ENCODE measurements at regions not wholly inside any gene's neighbourhood (a gene's known extent, or its start where the extent isn't known, plus 50 kb on each side); places are given as distances from the start of the nearest gene placed in this dataset.

DNA sequence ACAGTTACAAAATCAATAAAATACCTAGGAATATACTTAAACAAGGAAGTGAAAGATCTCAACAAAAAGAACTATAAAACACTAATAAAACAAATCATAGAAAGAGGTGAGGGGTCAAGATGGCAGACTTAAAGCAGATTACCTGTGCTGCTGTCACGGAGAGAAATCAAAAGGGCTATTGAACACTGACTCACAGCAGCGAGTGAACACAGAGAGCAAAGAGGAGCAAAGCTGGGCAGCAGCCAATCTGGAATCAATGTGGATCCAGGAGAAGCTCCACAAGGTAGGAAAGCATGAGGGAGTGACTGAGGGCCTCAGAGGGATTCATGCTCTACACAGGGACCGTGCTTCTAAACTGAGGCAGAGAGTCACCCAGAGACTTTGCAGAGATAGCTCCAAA lies 562.0 kb upstream of the SEMA3D start:
- H3K14ac ChIP-seq (ENCODE audit: low read length): no peak overlapping the region
- no peak overlapping the region for H2BK5ac ChIP-seq (ENCODE audit: low read depth, low read length, poor library complexity)
- no peak overlapping the region for H3K27ac ChIP-seq (ENCODE audit: low read depth, low read length)
- H3K4me2 ChIP-seq (ENCODE audit: low read length): no peak overlapping the region
- H3K4me3 ChIP-seq (ENCODE audit: low read depth, low read length): no peak overlapping the region
- no peaks in the 10 kb centered on the region for H3K36me3 ChIP-seq (ENCODE audit: control insufficient read depth in 1 of 2, insufficient read depth in 2 of 2, low read length in 2 of 2)
- H3K9ac ChIP-seq (ENCODE audit: low read length): no peak overlapping the region
- H2BK120ac ChIP-seq (ENCODE audit: insufficient read depth, low read length, poor library complexity): no peak overlapping the region
- H3K4ac ChIP-seq (ENCODE audit: low read depth, low read length): no peak overlapping the region
- WGBS (ENCODE audit: extremely low coverage, insufficient coverage, insufficient read length): no CpG with 5 or more reads among the region's 3 CpGs
- H3K23ac ChIP-seq (ENCODE audit: low read length): no peak overlapping the region
- no peaks in the 10 kb centered on the region for H3K79me1 ChIP-seq (ENCODE audit: low read length)
- H4K8ac ChIP-seq (ENCODE audit: low read depth, low read length): no peak overlapping the region
- H3K18ac ChIP-seq (ENCODE audit: low read length): no peak overlapping the region
- H4K91ac ChIP-seq (ENCODE audit: low read depth, low read length): no peak overlapping the region
- no peak overlapping the region for H2AFZ ChIP-seq (ENCODE audit: insufficient read depth, low read length, poor library complexity)
- no peak overlapping the region for H2AK5ac ChIP-seq (ENCODE audit: low read length)
- H3K9me3 ChIP-seq (ENCODE audit: insufficient read depth, low read depth, low read length): peaks cover 6% of the 10 kb centered on the region
- no peaks in the 10 kb centered on the region for H3K27me3 ChIP-seq (ENCODE audit: insufficient read depth, low read length)
- H2BK12ac ChIP-seq (ENCODE audit: low read length): no peak overlapping the region
- DNase-seq: no peak
- H3K79me2 ChIP-seq (ENCODE audit: control insufficient read depth, insufficient read depth, low read length, poor library complexity): no peaks in the 10 kb centered on the region
- H4K12ac ChIP-seq (ENCODE audit: low read depth, low read length): peak overlapping the region; percentile 8
- H3K4me1 ChIP-seq (ENCODE audit: control insufficient read depth in 1 of 2, insufficient read depth in 2 of 2, low read length in 2 of 2): no peaks in the 10 kb centered on the region

GRCh38 chr7:85737426-85737825 lies 550.6 kb upstream of the SEMA3D start:
- WGBS (ENCODE audit: extremely low coverage, insufficient coverage, insufficient read length): no CpG with 5 or more reads among the region's 3 CpGs
- H2AFZ ChIP-seq (ENCODE audit: insufficient read depth, low read length, poor library complexity): no peak overlapping the region
- H4K12ac ChIP-seq (ENCODE audit: low read depth, low read length): no peak overlapping the region
- no peaks in the 10 kb centered on the region for H3K27me3 ChIP-seq (ENCODE audit: insufficient read depth, low read length)
- H2BK12ac ChIP-seq (ENCODE audit: low read length): no peak overlapping the region
- H3K36me3 ChIP-seq (ENCODE audit: control insufficient read depth in 1 of 2, insufficient read depth in 2 of 2, low read length in 2 of 2): no peaks in the 10 kb centered on the region
- H3K14ac ChIP-seq (ENCODE audit: low read length): no peak overlapping the region
- H3K79me1 ChIP-seq (ENCODE audit: low read length): no peaks in the 10 kb centered on the region
- no peaks in the 10 kb centered on the region for H3K4me1 ChIP-seq (ENCODE audit: control insufficient read depth in 1 of 2, insufficient read depth in 2 of 2, low read length in 2 of 2)
- H2BK5ac ChIP-seq (ENCODE audit: low read depth, low read length, poor library complexity): no peak overlapping the region
- no peaks in the 10 kb centered on the region for H3K79me2 ChIP-seq (ENCODE audit: control insufficient read depth, insufficient read depth, low read length, poor library complexity)
- H4K8ac ChIP-seq (ENCODE audit: low read depth, low read length): no peak overlapping the region
- no peak for DNase-seq
- H2AK5ac ChIP-seq (ENCODE audit: low read length): no peak overlapping the region
- H3K4me2 ChIP-seq (ENCODE audit: low read length): no peak overlapping the region
- H4K91ac ChIP-seq (ENCODE audit: low read depth, low read length): no peak overlapping the region
- H2BK120ac ChIP-seq (ENCODE audit: insufficient read depth, low read length, poor library complexity): no peak overlapping the region
- H3K9me3 ChIP-seq (ENCODE audit: insufficient read depth, low read depth, low read length): peaks cover 4% of the 10 kb centered on the region
- no peak overlapping the region for H3K27ac ChIP-seq (ENCODE audit: low read depth, low read length)
- H3K4me3 ChIP-seq (ENCODE audit: low read depth, low read length): no peak overlapping the region
- H3K9ac ChIP-seq (ENCODE audit: low read length): no peak overlapping the region
- H3K23ac ChIP-seq (ENCODE audit: low read length): no peak overlapping the region
- H3K18ac ChIP-seq (ENCODE audit: low read length): no peak overlapping the region
- H3K4ac ChIP-seq (ENCODE audit: low read depth, low read length): no peak overlapping the region

GRCh38 chr7:85736085-85736484 lies 549.2 kb upstream of the SEMA3D start:
- Histone ChIP-seq H2BK12ac (ENCODE audit: low read length) (no peak overlapping the region), H3K14ac (ENCODE audit: low read length) (no peak overlapping the region), H3K4me2 (ENCODE audit: low read length) (no peak overlapping the region), H3K36me3 (ENCODE audit: control insufficient read depth in 1 of 2, insufficient read depth in 2 of 2, low read length in 2 of 2) (no peaks in the 10 kb centered on the region), H4K12ac (ENCODE audit: low read depth, low read length) (no peak overlapping the region), H3K9ac (ENCODE audit: low read length) (no peak overlapping the region), H3K4me1 (ENCODE audit: control insufficient read depth in 1 of 2, insufficient read depth in 2 of 2, low read length in 2 of 2) (no peaks in the 10 kb centered on the region), H3K27me3 (ENCODE audit: insufficient read depth, low read length) (no peaks in the 10 kb centered on the region), H3K27ac (ENCODE audit: low read depth, low read length) (no peak overlapping the region), H4K91ac (ENCODE audit: low read depth, low read length) (no peak overlapping the region), H2BK5ac (ENCODE audit: low read depth, low read length, poor library complexity) (no peak overlapping the region), H3K79me1 (ENCODE audit: low read length) (no peaks in the 10 kb centered on the region), H3K18ac (ENCODE audit: low read length) (no peak overlapping the region), H2AFZ (ENCODE audit: insufficient read depth, low read length, poor library complexity) (no peak overlapping the region), H3K4me3 (ENCODE audit: low read depth, low read length) (no peak overlapping the region), H4K8ac (ENCODE audit: low read depth, low read length) (no peak overlapping the region), H3K79me2 (ENCODE audit: control insufficient read depth, insufficient read depth, low read length, poor library complexity) (no peaks in the 10 kb centered on the region), H2BK120ac (ENCODE audit: insufficient read depth, low read length, poor library complexity) (no peak overlapping the region), H3K4ac (ENCODE audit: low read depth, low read length) (no peak overlapping the region), H3K9me3 (ENCODE audit: insufficient read depth, low read depth, low read length) (peaks cover 4% of the 10 kb centered on the region), H2AK5ac (ENCODE audit: low read length) (no peak overlapping the region), H3K23ac (ENCODE audit: low read length) (no peak overlapping the region)
- DNase-seq: no peak
- no CpG with 5 or more reads among the region's 9 CpGs for WGBS (ENCODE audit: extremely low coverage, insufficient coverage, insufficient read length)

GRCh38 chr7:85734823-85735222 lies 548.0 kb upstream of the SEMA3D start:
- no peak overlapping the region for H2BK12ac ChIP-seq (ENCODE audit: low read length)
- H2AK5ac ChIP-seq (ENCODE audit: low read length): no peak overlapping the region
- H4K12ac ChIP-seq (ENCODE audit: low read depth, low read length): no peak overlapping the region
- H3K4me3 ChIP-seq (ENCODE audit: low read depth, low read length): no peak overlapping the region
- H3K79me2 ChIP-seq (ENCODE audit: control insufficient read depth, insufficient read depth, low read length, poor library complexity): no peaks in the 10 kb centered on the region
- H3K4me1 ChIP-seq (ENCODE audit: control insufficient read depth in 1 of 2, insufficient read depth in 2 of 2, low read length in 2 of 2): no peaks in the 10 kb centered on the region
- H3K9ac ChIP-seq (ENCODE audit: low read length): no peak overlapping the region
- H3K27ac ChIP-seq (ENCODE audit: low read depth, low read length): no peak overlapping the region
- no peak overlapping the region for H3K4ac ChIP-seq (ENCODE audit: low read depth, low read length)
- WGBS (ENCODE audit: extremely low coverage, insufficient coverage, insufficient read length): no CpG with 5 or more reads among the region's 1 CpG
- no peak overlapping the region for H4K8ac ChIP-seq (ENCODE audit: low read depth, low read length)
- no peak overlapping the region for H3K18ac ChIP-seq (ENCODE audit: low read length)
- H3K79me1 ChIP-seq (ENCODE audit: low read length): no peaks in the 10 kb centered on the region
- no peak overlapping the region for H2BK5ac ChIP-seq (ENCODE audit: low read depth, low read length, poor library complexity)
- no peak for DNase-seq
- H3K23ac ChIP-seq (ENCODE audit: low read length): no peak overlapping the region
- no peak overlapping the region for H3K14ac ChIP-seq (ENCODE audit: low read length)
- no peak overlapping the region for H4K91ac ChIP-seq (ENCODE audit: low read depth, low read length)
- H3K36me3 ChIP-seq (ENCODE audit: control insufficient read depth in 1 of 2, insufficient read depth in 2 of 2, low read length in 2 of 2): no peaks in the 10 kb centered on the region
- no peaks in the 10 kb centered on the region for H3K27me3 ChIP-seq (ENCODE audit: insufficient read depth, low read length)
- H2AFZ ChIP-seq (ENCODE audit: insufficient read depth, low read length, poor library complexity): no peak overlapping the region
- peaks cover 4% of the 10 kb centered on the region for H3K9me3 ChIP-seq (ENCODE audit: insufficient read depth, low read depth, low read length)
- no peak overlapping the region for H2BK120ac ChIP-seq (ENCODE audit: insufficient read depth, low read length, poor library complexity)
- no peak overlapping the region for H3K4me2 ChIP-seq (ENCODE audit: low read length)

Measured in trophoblast cell (in vitro differentiated cells and primary cell).